ENCODE measurements at regions not wholly inside any gene's neighbourhood (a gene's known extent, or its start where the extent isn't known, plus 50 kb on each side); places are given as distances from the start of the nearest gene placed in this dataset.

DNA sequence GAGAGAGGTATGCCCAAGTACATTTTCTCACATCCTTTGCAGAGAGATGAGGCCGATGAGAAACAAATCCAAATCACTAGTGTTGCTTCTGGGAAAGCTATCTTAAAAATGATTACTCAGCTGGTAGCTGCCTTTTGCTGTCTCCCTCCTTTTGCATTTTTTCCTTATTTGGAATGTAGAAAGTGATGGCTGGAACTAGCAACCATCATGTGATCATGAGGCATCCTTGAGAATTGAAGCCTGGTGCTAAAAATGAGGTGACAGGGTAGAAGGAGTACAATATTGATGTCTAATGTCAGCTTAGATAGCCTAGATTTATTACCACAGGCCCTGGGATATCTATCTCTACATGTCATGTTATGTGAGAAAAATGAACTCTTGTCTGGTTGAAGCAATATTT, 109.3 kb upstream of the TAF11L2 start:
- no peak overlapping the region for H3K27ac ChIP-seq
- TF ChIP-seq ZFX (IDR thresholded peaks at IDR 0.05; ENCODE audit: borderline replicate concordance), result no peak
- TF ChIP-seq, protein P1, sequence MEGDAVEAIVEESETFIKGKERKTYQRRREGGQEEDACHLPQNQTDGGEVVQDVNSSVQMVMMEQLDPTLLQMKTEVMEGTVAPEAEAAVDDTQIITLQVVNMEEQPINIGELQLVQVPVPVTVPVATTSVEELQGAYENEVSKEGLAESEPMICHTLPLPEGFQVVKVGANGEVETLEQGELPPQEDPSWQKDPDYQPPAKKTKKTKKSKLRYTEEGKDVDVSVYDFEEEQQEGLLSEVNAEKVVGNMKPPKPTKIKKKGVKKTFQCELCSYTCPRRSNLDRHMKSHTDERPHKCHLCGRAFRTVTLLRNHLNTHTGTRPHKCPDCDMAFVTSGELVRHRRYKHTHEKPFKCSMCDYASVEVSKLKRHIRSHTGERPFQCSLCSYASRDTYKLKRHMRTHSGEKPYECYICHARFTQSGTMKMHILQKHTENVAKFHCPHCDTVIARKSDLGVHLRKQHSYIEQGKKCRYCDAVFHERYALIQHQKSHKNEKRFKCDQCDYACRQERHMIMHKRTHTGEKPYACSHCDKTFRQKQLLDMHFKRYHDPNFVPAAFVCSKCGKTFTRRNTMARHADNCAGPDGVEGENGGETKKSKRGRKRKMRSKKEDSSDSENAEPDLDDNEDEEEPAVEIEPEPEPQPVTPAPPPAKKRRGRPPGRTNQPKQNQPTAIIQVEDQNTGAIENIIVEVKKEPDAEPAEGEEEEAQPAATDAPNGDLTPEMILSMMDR (IDR thresholded peaks at IDR 0.05), result no peak

DNA sequence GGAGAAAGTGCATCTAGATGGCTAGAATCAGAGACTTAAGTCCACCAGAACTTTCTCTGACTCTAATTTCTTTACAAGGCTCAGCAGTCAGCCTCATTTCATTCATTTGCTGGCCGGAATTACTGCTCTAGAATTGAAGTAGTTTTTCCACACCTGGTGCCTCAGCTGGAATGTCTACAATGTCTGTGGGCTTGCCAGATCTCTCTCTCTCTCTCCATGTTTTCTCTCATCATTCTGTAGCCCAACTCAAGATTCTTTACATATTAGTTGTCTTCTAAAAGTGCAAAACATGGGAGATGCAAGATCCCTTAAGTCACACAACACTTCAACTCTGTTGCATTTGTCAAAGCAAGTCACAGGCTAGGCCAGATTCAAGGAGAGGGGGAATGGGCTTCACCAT, 103.9 kb upstream of the TAF11L2 start:
- H3K27ac ChIP-seq, result no peak overlapping the region
- TF ChIP-seq, protein P1 (IDR thresholded peaks at IDR 0.05), result no peak
- no peak for TF ChIP-seq ZFX (IDR thresholded peaks at IDR 0.05; ENCODE audit: borderline replicate concordance)

DNA sequence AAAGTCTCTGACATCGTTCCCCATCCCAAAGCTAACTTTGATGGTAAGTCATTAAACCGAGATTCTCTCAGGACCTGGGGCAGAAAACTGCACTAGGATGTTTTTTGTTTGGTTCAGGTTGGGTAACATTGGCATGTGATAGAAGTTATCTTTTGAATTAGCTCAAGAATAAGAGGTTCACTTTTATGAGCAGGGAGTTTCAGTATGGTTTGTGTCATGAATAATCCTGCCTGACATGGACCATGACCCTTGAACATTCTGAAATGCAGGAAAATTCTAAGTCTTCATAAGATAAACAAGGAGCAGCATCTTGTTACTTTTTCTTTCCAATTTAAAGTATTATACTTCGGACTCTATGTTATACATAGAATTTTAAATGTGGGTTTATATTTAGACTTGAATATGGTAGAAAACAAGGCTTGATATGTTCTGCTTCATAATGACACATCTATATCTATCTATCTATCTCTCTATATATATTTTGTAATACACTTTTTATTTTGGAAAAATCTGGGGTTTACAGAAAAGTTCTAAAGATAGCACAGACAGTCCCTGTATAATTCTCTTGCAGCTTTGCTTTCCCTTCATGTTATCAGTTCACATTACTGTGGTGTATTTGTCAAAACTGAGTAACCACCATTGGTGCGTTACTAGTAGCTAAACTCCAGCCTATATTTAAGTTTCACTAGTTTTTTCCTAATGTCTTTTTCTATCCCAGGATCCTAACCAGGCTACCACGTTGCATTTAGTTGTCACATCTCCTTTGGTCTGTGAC, 102.7 kb upstream of the TAF11L2 start:
- no peak for TF ChIP-seq ZFX (IDR thresholded peaks at IDR 0.05; ENCODE audit: borderline replicate concordance)
- TF ChIP-seq, protein P1 (IDR thresholded peaks at IDR 0.05), result no peak
- no peak overlapping the region for H3K27ac ChIP-seq

DNA sequence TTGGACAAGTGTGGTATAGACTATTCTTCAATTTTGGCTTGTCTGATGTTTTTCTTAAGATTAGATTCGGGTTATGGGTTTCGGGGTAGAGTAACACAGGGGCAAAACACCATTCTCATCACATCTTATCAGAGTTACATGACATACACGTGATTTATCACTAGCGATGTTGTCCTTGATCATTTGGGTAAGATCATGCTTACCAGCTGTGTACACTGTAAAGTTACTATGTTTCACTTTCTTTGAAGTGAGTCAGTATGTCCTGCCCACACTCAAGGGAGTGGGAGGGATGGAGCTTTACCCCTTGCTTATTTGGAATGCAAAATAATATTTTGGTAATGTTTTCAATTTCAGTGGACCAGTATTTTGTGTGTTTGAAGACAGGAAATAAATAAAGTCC, 101.8 kb upstream of the TAF11L2 start:
- TF ChIP-seq, protein P1 (IDR thresholded peaks at IDR 0.05), result no peak
- no peak for TF ChIP-seq ZFX (IDR thresholded peaks at IDR 0.05; ENCODE audit: borderline replicate concordance)
- no peak overlapping the region for H3K27ac ChIP-seq

DNA sequence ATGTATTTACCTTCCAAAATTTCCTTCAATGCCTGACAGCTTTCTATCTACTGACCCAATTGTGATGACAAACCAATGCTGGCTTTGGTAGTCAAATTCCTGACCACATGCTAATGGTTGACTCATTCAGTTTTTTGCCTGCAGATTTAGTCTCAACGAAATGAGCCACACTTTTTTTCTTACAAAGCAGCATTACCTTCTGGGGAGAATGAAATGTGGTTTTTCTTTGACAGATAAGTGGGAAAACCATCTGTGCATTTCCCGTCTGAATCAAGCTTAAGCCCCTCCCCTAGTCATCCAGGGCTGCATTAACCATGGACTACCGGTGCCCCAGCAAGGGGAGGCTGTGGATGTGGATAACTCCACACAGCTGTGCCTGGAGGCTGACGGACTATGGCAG, 99.6 kb upstream of the TAF11L2 start:
- no peak overlapping the region for H3K27ac ChIP-seq
- TF ChIP-seq, protein P1 (IDR thresholded peaks at IDR 0.05), result no peak
- TF ChIP-seq ZFX (IDR thresholded peaks at IDR 0.05; ENCODE audit: borderline replicate concordance), result no peak

DNA sequence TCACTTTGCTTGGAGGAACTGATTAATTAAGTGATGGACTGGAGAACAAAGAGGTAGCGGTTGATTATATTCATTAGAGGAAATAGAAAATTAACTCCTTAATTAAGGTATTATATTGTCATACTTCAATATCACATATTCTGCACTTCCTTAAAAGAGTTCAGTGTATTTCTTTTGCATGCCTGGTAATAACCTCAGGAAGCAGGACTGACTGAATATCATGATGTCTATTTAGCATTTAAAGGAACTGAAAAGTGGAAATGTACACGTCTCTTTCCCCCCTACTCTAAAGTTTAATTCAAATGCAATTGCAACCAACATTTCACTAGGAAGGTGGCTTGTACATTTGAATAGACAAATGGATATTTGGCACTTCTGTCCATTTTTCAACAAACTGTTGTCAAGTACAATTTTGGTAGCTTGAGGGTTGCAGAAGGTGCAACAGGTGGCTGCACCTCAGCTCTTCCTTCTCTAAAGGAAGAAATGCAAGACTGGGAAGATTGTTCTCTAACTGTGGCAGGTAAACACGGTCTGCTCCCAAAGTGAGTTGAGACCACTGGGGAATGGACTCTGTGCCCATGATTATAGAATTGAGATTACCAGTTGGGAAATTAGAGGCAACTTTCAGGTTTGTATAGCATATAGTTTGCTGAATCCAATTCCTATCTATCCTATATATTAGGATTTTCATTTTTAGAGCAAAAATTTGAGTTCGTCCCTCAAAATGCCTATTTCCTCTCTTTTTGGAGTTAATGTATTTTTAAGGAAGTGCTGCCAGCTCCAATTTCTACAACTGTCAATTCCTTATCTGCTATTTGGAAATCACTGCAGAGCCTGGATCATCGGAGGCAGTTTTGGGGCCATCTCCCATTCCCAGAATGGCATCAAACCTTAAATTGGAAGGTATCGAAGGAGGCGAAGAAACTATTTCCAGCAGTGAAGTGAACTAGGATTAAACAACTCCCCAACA, 98.9 kb upstream of the TAF11L2 start:
- H3K27ac ChIP-seq, result no peak overlapping the region
- TF ChIP-seq ZFX (IDR thresholded peaks at IDR 0.05; ENCODE audit: borderline replicate concordance), result no peak
- TF ChIP-seq, protein P1 (IDR thresholded peaks at IDR 0.05), result no peak
